Fibroblast of lung (primary cell): ENCODE measurements at regions not wholly inside any gene's neighbourhood (a gene's known extent, or its start where the extent isn't known, plus 50 kb on each side); places are given as distances from the start of the nearest gene placed in this dataset.

ENCODE experiments used
- CTCF ChIP-seq, 2 donors: IDR thresholded peaks in 1 of 2; conservative IDR thresholded peaks in 1 of 2; 1 replicate in 1 of 2; 2 replicates in 1 of 2; pipeline ENCODE4 v1.5.1; 2011 to 2012; ENCODE audit warnings: low read length in 2 of 2, control low read depth in 1 of 2, inconsistent platforms in 1 of 2, low read depth in 1 of 2, mild to moderate bottlenecking in 1 of 2
- EZH2 ChIP-seq: IDR thresholded peaks from 2 replicates; pipeline ENCODE4 v1.5.1; 2012; ENCODE audit warnings: low read length, control low read depth, mild to moderate bottlenecking; ENCODE audit errors: missing control alignments

DNA sequence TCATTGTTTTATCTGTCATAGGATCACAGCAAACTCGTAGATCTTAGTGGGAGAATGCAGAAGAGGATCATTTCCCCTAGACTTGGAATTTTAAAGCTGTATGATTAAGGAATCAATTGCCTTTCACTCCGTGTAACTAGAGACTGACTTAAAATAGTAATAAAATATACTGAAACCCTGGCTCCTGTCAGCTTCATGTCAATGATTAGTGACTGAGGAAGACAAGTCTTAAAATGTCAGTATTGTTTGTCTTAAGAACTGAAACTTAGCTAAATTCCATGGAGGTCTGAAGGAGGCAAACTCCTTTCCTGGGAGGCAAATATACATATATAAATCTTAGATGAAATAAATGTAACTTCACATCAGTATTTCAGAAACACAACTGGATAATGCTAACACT lies 1016.7 kb upstream of the PCDH10 start:
- no peak for TF ChIP-seq CTCF (conservative IDR thresholded peaks at IDR 0.05 in 1 of 2, IDR thresholded peaks at IDR 0.05 in 1 of 2; ENCODE audit: low read depth in 1 of 2, low read length in 2 of 2)
- TF ChIP-seq EZH2 = no peak
